ENCODE measurements at regions not wholly inside any gene's neighbourhood (a gene's known extent, or its start where the extent isn't known, plus 50 kb on each side); places are given as distances from the start of the nearest gene placed in this dataset.

DNA sequence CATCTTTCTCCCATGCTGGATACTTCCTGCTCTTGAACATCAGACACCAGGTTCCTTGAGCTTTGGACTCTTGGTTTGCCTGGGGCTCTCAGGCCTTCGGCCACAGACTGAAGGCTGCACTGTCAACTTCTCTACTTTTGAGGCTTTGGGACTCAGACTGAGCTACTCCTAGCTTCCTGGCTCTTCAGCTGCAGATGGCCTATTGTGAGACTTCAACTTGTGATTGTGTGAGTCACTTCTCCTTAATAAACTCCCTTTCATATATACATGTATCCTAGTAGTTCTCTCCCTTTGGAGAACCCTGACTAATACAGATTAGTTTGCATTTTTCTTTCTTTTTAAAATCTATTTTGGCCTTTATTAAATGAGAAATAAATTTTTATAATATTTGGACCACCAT, 276.2 kb upstream of the SEMA3C start:
- TF ChIP-seq, protein P1, sequence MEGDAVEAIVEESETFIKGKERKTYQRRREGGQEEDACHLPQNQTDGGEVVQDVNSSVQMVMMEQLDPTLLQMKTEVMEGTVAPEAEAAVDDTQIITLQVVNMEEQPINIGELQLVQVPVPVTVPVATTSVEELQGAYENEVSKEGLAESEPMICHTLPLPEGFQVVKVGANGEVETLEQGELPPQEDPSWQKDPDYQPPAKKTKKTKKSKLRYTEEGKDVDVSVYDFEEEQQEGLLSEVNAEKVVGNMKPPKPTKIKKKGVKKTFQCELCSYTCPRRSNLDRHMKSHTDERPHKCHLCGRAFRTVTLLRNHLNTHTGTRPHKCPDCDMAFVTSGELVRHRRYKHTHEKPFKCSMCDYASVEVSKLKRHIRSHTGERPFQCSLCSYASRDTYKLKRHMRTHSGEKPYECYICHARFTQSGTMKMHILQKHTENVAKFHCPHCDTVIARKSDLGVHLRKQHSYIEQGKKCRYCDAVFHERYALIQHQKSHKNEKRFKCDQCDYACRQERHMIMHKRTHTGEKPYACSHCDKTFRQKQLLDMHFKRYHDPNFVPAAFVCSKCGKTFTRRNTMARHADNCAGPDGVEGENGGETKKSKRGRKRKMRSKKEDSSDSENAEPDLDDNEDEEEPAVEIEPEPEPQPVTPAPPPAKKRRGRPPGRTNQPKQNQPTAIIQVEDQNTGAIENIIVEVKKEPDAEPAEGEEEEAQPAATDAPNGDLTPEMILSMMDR (optimal IDR thresholded peaks at IDR 0.05 in 1 of 3, IDR thresholded peaks at IDR 0.05 in 1 of 3, conservative IDR thresholded peaks at IDR 0.05 in 1 of 3; ENCODE audit: extremely low read depth in 1 of 3, insufficient read depth in 2 of 3, low read length in 3 of 3), result no peak
- no peak for TF ChIP-seq EZH2 (IDR thresholded peaks at IDR 0.05; ENCODE audit: low read length)
